Kidney glomerular epithelial cell (primary cell): ENCODE measurements at regions not wholly inside any gene's neighbourhood (a gene's known extent, or its start where the extent isn't known, plus 50 kb on each side); places are given as distances from the start of the nearest gene placed in this dataset.
A peak's percentile ranks its signal among the peaks of the same experiment; 100 is the strongest.

ENCODE experiments used
- DNase-seq: peaks from one replicate; lab custom pipeline; 2025; lab: John Stamatoyannopoulos, UW

- no peak for DNase-seq
Measured at GRCh38 chr9:109950710-109951443, 170.9 kb downstream of the PALM2AKAP2 start.

GRCh38 chr9:109953300-109953699 lies 173.3 kb downstream of the PALM2AKAP2 start:
- DNase-seq = no peak

DNA sequence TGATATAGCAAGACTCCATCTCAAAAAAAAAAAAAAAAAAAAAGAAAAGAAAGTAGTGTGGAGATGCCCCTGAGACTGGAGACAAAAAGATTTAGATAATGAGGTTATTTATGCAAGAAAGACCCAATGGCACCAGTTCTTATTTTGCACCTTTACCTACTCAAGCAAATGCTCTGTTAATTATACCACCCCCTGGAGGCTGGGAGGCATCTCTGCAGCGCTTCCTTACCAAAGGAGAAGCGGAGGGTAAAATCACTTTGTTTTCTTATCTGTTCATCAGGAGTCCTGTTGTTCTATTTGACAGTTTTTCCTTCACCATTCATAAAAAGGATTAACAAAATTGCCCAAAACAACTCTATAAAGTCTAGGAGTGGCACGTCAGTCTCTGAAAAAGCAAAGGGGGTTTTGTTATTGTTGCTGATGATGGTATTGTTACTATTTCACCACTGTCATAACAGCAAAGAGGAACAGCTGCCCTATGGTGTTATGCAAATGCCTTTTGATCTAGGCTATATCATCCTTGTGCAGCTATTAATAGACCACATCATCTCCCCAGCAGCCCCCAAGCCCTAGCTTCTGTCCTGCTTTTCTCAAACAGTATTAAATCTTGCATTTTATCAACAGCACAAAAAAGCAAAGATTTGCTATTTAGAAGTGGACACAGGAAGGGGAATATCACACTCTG lies 174.0 kb downstream of the PALM2AKAP2 start:
- no peak for DNase-seq

GRCh38 chr9:109956717-109957440 lies 176.9 kb downstream of the PALM2AKAP2 start:
- no peak for DNase-seq

GRCh38 chr9:109959679-109960078 lies 179.7 kb downstream of the PALM2AKAP2 start:
- no peak for DNase-seq

GRCh38 chr9:109961626-109962025 lies 181.6 kb downstream of the PALM2AKAP2 start:
- DNase-seq = no peak

GRCh38 chr9:109962215-109962614 lies 182.2 kb downstream of the PALM2AKAP2 start:
- DNase-seq = no peak

- no peak for DNase-seq
Measured at GRCh38 chr9:109963079-109963478, 183.1 kb downstream of the PALM2AKAP2 start.

GRCh38 chr9:109966643-109967368 lies 186.8 kb downstream of the PALM2AKAP2 start:
- no peak for DNase-seq

GRCh38 chr9:109967651-109968642 lies 187.9 kb downstream of the PALM2AKAP2 start:
- DNase-seq = no peak

DNA sequence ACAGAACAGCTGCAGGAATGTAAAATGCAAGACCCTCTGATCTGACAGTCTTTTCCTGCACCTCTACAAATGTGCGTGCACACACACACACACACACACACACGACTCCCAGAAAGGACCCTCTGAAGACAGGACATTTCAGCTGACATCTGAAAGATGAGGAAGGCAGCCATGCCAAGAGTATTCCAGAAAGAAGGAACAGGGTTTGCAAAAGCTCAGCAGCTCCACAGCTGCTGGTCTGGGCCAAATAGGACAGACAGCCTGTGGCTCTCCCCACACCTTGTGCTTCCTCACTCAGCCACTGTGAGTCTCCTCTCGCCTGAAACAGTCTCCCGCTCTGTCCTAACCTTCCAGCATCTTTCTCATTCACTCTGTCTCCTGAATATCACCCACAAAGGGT lies 189.0 kb downstream of the PALM2AKAP2 start:
- peak; percentile 13 for DNase-seq

DNA sequence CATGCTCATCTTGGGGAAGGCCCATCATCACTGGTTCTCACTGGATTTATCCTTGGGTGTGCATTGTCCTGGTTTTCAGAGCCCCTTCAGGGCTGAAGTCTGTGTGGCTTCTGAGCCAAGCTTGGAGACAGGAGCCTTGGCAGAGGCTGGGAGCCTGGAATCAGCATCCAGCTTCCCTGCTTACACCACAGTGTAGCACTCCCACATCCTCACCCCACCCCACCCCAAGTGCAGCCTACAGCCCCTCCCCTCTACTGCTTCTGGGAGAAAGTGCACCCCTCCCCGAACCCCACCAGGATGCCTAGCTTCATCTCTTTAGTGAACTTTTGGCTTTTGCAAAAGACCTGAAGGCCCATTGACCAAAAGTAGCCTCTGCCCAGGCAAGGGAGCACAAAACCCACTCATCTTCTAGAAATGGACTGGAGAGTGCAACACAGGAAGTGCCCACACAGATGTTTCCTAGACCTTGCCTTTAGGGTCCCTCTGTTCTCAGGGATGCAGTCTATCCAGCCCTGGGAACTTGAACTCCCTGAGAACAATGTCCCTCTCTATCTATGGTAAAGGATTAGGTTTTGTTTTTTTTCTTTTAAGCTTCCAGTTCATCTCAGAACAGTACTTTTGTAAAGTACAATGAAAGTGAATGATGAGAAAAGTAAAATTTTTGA lies 189.7 kb downstream of the PALM2AKAP2 start:
- no peak for DNase-seq

DNA sequence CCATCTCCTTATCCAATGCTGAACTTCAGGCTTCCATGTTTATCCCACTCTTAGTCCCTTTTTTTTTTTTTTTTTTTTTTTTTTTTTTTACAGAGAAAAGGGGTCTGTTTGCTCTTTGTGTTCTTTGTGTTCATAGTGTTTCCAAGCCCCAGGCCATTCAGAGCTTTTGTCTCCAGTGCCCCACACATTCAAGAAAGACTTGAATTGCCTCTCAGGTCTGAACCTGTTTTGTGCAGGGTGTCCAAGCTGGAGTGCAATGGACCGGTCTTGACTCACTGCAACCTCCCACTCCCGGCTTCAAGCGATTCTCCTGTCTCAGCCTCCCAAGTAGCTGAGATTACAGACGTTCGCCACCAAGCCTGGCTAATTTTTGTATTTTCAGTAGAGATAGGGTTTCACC lies 191.2 kb downstream of the PALM2AKAP2 start:
- no peak for DNase-seq

DNA sequence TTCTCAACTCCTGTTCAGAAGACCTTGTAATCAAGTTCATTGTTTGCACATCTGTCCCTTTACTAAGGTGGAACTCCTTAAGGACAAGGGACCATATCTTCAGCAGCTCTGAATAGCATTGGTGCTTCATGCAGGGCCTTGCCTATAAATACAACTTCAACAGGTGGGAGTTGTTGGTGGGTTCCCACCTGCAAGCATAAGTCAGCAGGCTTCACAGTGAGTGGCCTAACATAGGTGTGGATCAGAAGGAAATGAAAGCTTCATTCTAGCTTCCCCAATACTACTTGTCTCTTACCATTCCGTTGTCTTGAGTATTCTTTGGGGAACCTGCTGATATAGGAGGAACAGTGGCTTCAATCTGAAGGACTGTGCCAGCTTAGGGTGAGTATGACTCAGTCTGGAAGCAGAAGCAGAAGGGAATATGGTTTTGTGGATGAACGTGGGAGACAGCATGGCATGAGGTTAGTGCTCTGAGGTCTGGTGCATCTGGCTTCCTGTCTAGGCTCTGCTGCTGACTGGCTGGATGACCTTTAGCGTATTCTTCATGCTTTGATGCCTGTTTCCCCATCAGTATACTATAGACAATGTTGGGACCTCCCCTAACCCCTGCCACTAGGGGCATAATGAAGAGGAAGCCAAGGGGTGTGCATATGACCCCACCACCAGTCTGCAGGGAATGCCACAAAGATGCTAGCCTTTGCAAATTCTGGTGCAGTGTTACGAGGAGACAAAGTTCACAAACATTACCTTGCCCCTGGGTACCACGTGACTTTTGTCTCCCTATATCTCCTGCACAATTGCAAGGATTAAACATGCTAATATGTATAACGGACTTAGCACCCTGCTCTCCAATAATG lies 192.3 kb downstream of the PALM2AKAP2 start:
- DNase-seq = no peak

- DNase-seq = no peak
Measured at GRCh38 chr9:109973336-109973735, 193.3 kb downstream of the PALM2AKAP2 start.

GRCh38 chr9:109974143-109974917 lies 194.3 kb downstream of the PALM2AKAP2 start:
- no peak for DNase-seq

GRCh38 chr9:109974918-109975276 lies 194.9 kb downstream of the PALM2AKAP2 start:
- no peak for DNase-seq

GRCh38 chr9:109975574-109976295 lies 195.7 kb downstream of the PALM2AKAP2 start:
- no peak for DNase-seq
